ENCODE measurements at regions not wholly inside any gene's neighbourhood (a gene's known extent, or its start where the extent isn't known, plus 50 kb on each side); places are given as distances from the start of the nearest gene placed in this dataset.

- TF ChIP-seq, protein P1, sequence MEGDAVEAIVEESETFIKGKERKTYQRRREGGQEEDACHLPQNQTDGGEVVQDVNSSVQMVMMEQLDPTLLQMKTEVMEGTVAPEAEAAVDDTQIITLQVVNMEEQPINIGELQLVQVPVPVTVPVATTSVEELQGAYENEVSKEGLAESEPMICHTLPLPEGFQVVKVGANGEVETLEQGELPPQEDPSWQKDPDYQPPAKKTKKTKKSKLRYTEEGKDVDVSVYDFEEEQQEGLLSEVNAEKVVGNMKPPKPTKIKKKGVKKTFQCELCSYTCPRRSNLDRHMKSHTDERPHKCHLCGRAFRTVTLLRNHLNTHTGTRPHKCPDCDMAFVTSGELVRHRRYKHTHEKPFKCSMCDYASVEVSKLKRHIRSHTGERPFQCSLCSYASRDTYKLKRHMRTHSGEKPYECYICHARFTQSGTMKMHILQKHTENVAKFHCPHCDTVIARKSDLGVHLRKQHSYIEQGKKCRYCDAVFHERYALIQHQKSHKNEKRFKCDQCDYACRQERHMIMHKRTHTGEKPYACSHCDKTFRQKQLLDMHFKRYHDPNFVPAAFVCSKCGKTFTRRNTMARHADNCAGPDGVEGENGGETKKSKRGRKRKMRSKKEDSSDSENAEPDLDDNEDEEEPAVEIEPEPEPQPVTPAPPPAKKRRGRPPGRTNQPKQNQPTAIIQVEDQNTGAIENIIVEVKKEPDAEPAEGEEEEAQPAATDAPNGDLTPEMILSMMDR (IDR thresholded peaks at IDR 0.05) = no peak
- no peak for TF ChIP-seq POLR2A (IDR thresholded peaks at IDR 0.05)
These were observed 1627.4 kb downstream of the STIM2 start for GRCh38 chr4:28488021-28488420.
